ENCODE measurements at regions not wholly inside any gene's neighbourhood (a gene's known extent, or its start where the extent isn't known, plus 50 kb on each side); places are given as distances from the start of the nearest gene placed in this dataset.

GRCh38 chr11:70524096-70524922 is 126.0 kb downstream of the CTTN start:
- H3K9me3 ChIP-seq (ENCODE audit: control insufficient read depth, insufficient read depth, low read length): no peaks in the 10 kb centered on the region
- TF ChIP-seq, protein P1, sequence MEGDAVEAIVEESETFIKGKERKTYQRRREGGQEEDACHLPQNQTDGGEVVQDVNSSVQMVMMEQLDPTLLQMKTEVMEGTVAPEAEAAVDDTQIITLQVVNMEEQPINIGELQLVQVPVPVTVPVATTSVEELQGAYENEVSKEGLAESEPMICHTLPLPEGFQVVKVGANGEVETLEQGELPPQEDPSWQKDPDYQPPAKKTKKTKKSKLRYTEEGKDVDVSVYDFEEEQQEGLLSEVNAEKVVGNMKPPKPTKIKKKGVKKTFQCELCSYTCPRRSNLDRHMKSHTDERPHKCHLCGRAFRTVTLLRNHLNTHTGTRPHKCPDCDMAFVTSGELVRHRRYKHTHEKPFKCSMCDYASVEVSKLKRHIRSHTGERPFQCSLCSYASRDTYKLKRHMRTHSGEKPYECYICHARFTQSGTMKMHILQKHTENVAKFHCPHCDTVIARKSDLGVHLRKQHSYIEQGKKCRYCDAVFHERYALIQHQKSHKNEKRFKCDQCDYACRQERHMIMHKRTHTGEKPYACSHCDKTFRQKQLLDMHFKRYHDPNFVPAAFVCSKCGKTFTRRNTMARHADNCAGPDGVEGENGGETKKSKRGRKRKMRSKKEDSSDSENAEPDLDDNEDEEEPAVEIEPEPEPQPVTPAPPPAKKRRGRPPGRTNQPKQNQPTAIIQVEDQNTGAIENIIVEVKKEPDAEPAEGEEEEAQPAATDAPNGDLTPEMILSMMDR (IDR thresholded peaks at IDR 0.05): no peak
- no peaks in the 10 kb centered on the region for H3K4me1 Mint-ChIP-seq
- intact Hi-C loops (cut with micrococcal nuclease): no loop called here
- H3K27ac Mint-ChIP-seq: no peak overlapping the region
- no peak for ATAC-seq
- no peaks in the 10 kb centered on the region for H3K36me3 ChIP-seq (ENCODE audit: control insufficient read depth, insufficient read depth, low read length)
- H3K27me3 ChIP-seq (ENCODE audit: control insufficient read depth, insufficient read depth, low read length): no peaks in the 10 kb centered on the region
- no peak for DNase-seq
- H3K4me3 ChIP-seq (ENCODE audit: low read length): no peak overlapping the region
- no peaks in the 10 kb centered on the region for H3K36me3 Mint-ChIP-seq
- peaks cover 11% of the 10 kb centered on the region for H3K4me1 ChIP-seq (ENCODE audit: control insufficient read depth, insufficient read depth, low read length)
- no peak overlapping the region for H3K27ac ChIP-seq (ENCODE audit: low read length)
- 79% methylated on average over 21 of the region's 21 CpGs for whole genome bisulfite sequencing (ENCODE audit: insufficient coverage)
- no peaks in the 10 kb centered on the region for H3K9me3 Mint-ChIP-seq
- peaks cover 21 to 30% of the 10 kb centered on the region in 2 donors for H3K27me3 Mint-ChIP-seq (ENCODE audit: low read depth in 2 of 2)
- no peak overlapping the region for H3K4me3 Mint-ChIP-seq

GRCh38 chr11:70525006-70525405 is 126.7 kb downstream of the CTTN start:
- TF ChIP-seq, protein P1 (IDR thresholded peaks at IDR 0.05): no peak
- Mint-ChIP-seq H3K4me3 (no peak overlapping the region), H3K27me3 (ENCODE audit: low read depth in 2 of 2) (peaks cover 21 to 28% of the 10 kb centered on the region in 2 donors), H3K4me1 (no peaks in the 10 kb centered on the region), H3K27ac (no peak overlapping the region), H3K36me3 (no peaks in the 10 kb centered on the region), H3K9me3 (no peaks in the 10 kb centered on the region)
- Histone ChIP-seq H3K36me3 (ENCODE audit: control insufficient read depth, insufficient read depth, low read length) (no peaks in the 10 kb centered on the region), H3K4me3 (ENCODE audit: low read length) (no peak overlapping the region), H3K4me1 (ENCODE audit: control insufficient read depth, insufficient read depth, low read length) (peaks cover 11% of the 10 kb centered on the region), H3K27me3 (ENCODE audit: control insufficient read depth, insufficient read depth, low read length) (no peaks in the 10 kb centered on the region), H3K27ac (ENCODE audit: low read length) (no peak overlapping the region), H3K9me3 (ENCODE audit: control insufficient read depth, insufficient read depth, low read length) (no peaks in the 10 kb centered on the region)
- no peak for ATAC-seq
- 90% methylated on average over 9 of the region's 9 CpGs for WGBS (ENCODE audit: insufficient coverage)
- intact Hi-C loops (cut with micrococcal nuclease): no loop called here
- DNase-seq: no peak

- H3K27me3 Mint-ChIP-seq (ENCODE audit: low read depth in 2 of 2): peaks cover 17 to 23% of the 10 kb centered on the region in 2 donors
- Histone ChIP-seq H3K9me3 (ENCODE audit: control insufficient read depth, insufficient read depth, low read length) (no peaks in the 10 kb centered on the region), H3K27me3 (ENCODE audit: control insufficient read depth, insufficient read depth, low read length) (no peaks in the 10 kb centered on the region), H3K27ac (ENCODE audit: low read length) (no peak overlapping the region), H3K4me1 (ENCODE audit: control insufficient read depth, insufficient read depth, low read length) (peaks cover 11% of the 10 kb centered on the region), H3K36me3 (ENCODE audit: control insufficient read depth, insufficient read depth, low read length) (no peaks in the 10 kb centered on the region), H3K4me3 (ENCODE audit: low read length) (no peak overlapping the region)
- DNase-seq: no peak
- 92% methylated on average over 6 of the region's 7 CpGs for WGBS (ENCODE audit: insufficient coverage)
- intact Hi-C loops (cut with micrococcal nuclease): no loop called here
- H3K4me3 Mint-ChIP-seq: no peak overlapping the region
- H3K27ac Mint-ChIP-seq: no peak overlapping the region
- no peak for ATAC-seq
- H3K4me1 Mint-ChIP-seq: no peaks in the 10 kb centered on the region
- TF ChIP-seq, protein P1 (IDR thresholded peaks at IDR 0.05): no peak
- H3K36me3 Mint-ChIP-seq: no peaks in the 10 kb centered on the region
- no peaks in the 10 kb centered on the region for H3K9me3 Mint-ChIP-seq
Observed at GRCh38 chr11:70525466-70525865, 127.1 kb downstream of the CTTN start.
